ENCODE measurements at regions not wholly inside any gene's neighbourhood (a gene's known extent, or its start where the extent isn't known, plus 50 kb on each side); places are given as distances from the start of the nearest gene placed in this dataset.

GRCh38 chr18:57961411-57961810 lies 82.6 kb upstream of the NEDD4L start:
- no peak overlapping the region for H3K27ac ChIP-seq (ENCODE audit: low read length)
- no peaks in the 10 kb centered on the region for H3K27me3 ChIP-seq (ENCODE audit: control insufficient read depth, insufficient read depth, low read length)
- no peak overlapping the region for H3K4me3 ChIP-seq (ENCODE audit: low read length)
- Mint-ChIP-seq H3K36me3 (no peaks in the 10 kb centered on the region), H3K27ac (no peak overlapping the region), H3K4me3 (no peak overlapping the region), H3K27me3 (ENCODE audit: low read depth in 2 of 2) (peaks cover 7 to 20% of the 10 kb centered on the region in 2 donors), H3K9me3 (no peaks in the 10 kb centered on the region), H3K4me1 (no peaks in the 10 kb centered on the region)
- DNase-seq, result no peak
- no peaks in the 10 kb centered on the region for H3K36me3 ChIP-seq (ENCODE audit: control insufficient read depth, insufficient read depth, low read length)
- H3K4me1 ChIP-seq (ENCODE audit: control insufficient read depth, insufficient read depth, low read length), result no peaks in the 10 kb centered on the region
- no peaks in the 10 kb centered on the region for H3K9me3 ChIP-seq (ENCODE audit: control insufficient read depth, insufficient read depth, low read length)
- TF ChIP-seq, protein P1, sequence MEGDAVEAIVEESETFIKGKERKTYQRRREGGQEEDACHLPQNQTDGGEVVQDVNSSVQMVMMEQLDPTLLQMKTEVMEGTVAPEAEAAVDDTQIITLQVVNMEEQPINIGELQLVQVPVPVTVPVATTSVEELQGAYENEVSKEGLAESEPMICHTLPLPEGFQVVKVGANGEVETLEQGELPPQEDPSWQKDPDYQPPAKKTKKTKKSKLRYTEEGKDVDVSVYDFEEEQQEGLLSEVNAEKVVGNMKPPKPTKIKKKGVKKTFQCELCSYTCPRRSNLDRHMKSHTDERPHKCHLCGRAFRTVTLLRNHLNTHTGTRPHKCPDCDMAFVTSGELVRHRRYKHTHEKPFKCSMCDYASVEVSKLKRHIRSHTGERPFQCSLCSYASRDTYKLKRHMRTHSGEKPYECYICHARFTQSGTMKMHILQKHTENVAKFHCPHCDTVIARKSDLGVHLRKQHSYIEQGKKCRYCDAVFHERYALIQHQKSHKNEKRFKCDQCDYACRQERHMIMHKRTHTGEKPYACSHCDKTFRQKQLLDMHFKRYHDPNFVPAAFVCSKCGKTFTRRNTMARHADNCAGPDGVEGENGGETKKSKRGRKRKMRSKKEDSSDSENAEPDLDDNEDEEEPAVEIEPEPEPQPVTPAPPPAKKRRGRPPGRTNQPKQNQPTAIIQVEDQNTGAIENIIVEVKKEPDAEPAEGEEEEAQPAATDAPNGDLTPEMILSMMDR (IDR thresholded peaks at IDR 0.05), result no peak
- ATAC-seq, result no peak
- intact Hi-C loops (cut with micrococcal nuclease), result no loop called here

GRCh38 chr18:57959278-57959677 lies 84.7 kb upstream of the NEDD4L start:
- ATAC-seq (no peak), DNase-seq (peak in 1 of 2 donors; percentile 20)
- H3K27me3 ChIP-seq (ENCODE audit: control insufficient read depth, insufficient read depth, low read length), result no peaks in the 10 kb centered on the region
- H3K27ac ChIP-seq (ENCODE audit: low read length), result no peak overlapping the region
- no peaks in the 10 kb centered on the region for H3K9me3 Mint-ChIP-seq
- H3K9me3 ChIP-seq (ENCODE audit: control insufficient read depth, insufficient read depth, low read length), result no peaks in the 10 kb centered on the region
- H3K4me1 Mint-ChIP-seq, result no peaks in the 10 kb centered on the region
- H3K4me3 Mint-ChIP-seq, result no peak overlapping the region
- no peak overlapping the region for H3K4me3 ChIP-seq (ENCODE audit: low read length)
- no peaks in the 10 kb centered on the region for H3K36me3 Mint-ChIP-seq
- 45% methylated on average over 3 of the region's 3 CpGs for WGBS (ENCODE audit: insufficient coverage)
- peaks cover 5 to 11% of the 10 kb centered on the region in 2 donors for H3K27me3 Mint-ChIP-seq (ENCODE audit: low read depth in 2 of 2)
- no peaks in the 10 kb centered on the region for H3K4me1 ChIP-seq (ENCODE audit: control insufficient read depth, insufficient read depth, low read length)
- TF ChIP-seq, protein P1 (IDR thresholded peaks at IDR 0.05), result no peak
- H3K27ac Mint-ChIP-seq, result no peak overlapping the region
- H3K36me3 ChIP-seq (ENCODE audit: control insufficient read depth, insufficient read depth, low read length), result no peaks in the 10 kb centered on the region
- intact Hi-C loops (cut with micrococcal nuclease), result no loop called here

GRCh38 chr18:57957210-57957609 lies 86.8 kb upstream of the NEDD4L start:
- Histone ChIP-seq H3K4me3 (ENCODE audit: low read length) (no peak overlapping the region), H3K27me3 (ENCODE audit: control insufficient read depth, insufficient read depth, low read length) (no peaks in the 10 kb centered on the region), H3K27ac (ENCODE audit: low read length) (no peak overlapping the region), H3K36me3 (ENCODE audit: control insufficient read depth, insufficient read depth, low read length) (no peaks in the 10 kb centered on the region), H3K9me3 (ENCODE audit: control insufficient read depth, insufficient read depth, low read length) (no peaks in the 10 kb centered on the region), H3K4me1 (ENCODE audit: control insufficient read depth, insufficient read depth, low read length) (no peaks in the 10 kb centered on the region)
- no peak for DNase-seq
- H3K4me1 Mint-ChIP-seq, result no peaks in the 10 kb centered on the region
- intact Hi-C loops (cut with micrococcal nuclease), result no loop called here
- peaks cover 5 to 7% of the 10 kb centered on the region in 2 donors for H3K27me3 Mint-ChIP-seq (ENCODE audit: low read depth in 2 of 2)
- 49% methylated on average over 3 of the region's 3 CpGs for WGBS (ENCODE audit: insufficient coverage)
- H3K9me3 Mint-ChIP-seq, result no peaks in the 10 kb centered on the region
- TF ChIP-seq, protein P1 (IDR thresholded peaks at IDR 0.05), result no peak
- H3K4me3 Mint-ChIP-seq, result no peak overlapping the region
- no peaks in the 10 kb centered on the region for H3K36me3 Mint-ChIP-seq
- no peak for ATAC-seq
- H3K27ac Mint-ChIP-seq, result no peak overlapping the region

DNA sequence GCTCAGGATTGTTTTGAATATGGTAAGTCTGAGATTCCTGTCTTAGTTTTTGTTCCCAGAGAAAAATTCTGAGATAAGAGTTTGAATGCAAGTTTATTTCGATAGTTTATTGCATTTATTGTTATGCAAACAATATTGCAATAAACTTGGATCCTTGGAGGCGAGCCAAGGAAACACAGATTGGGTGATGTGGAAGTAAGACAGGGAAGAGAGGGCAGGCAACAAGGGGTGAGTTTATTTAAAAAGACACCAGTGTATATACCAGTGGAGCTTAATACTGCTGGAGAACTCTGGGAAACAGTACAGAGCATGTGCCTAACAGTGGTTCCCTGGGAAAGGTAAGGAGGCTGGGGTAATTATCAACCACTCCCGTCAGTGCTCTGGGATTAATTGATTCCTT lies 87.5 kb upstream of the NEDD4L start:
- Mint-ChIP-seq H3K27me3 (ENCODE audit: low read depth in 2 of 2) (peaks cover 0 to 5% of the 10 kb centered on the region in 2 donors), H3K4me3 (no peak overlapping the region), H3K27ac (no peak overlapping the region), H3K9me3 (no peaks in the 10 kb centered on the region), H3K36me3 (no peaks in the 10 kb centered on the region), H3K4me1 (no peaks in the 10 kb centered on the region)
- Histone ChIP-seq H3K27ac (ENCODE audit: low read length) (no peak overlapping the region), H3K4me1 (ENCODE audit: control insufficient read depth, insufficient read depth, low read length) (no peaks in the 10 kb centered on the region), H3K27me3 (ENCODE audit: control insufficient read depth, insufficient read depth, low read length) (no peaks in the 10 kb centered on the region), H3K4me3 (ENCODE audit: low read length) (no peak overlapping the region), H3K9me3 (ENCODE audit: control insufficient read depth, insufficient read depth, low read length) (no peaks in the 10 kb centered on the region), H3K36me3 (ENCODE audit: control insufficient read depth, insufficient read depth, low read length) (no peaks in the 10 kb centered on the region)
- DNase-seq (no peak), ATAC-seq (no peak)
- WGBS (ENCODE audit: insufficient coverage), result 82% methylated on average over 3 of the region's 3 CpGs
- TF ChIP-seq, protein P1 (IDR thresholded peaks at IDR 0.05), result no peak
- intact Hi-C loops (cut with micrococcal nuclease), result no loop called here
